ENCODE measurements at regions not wholly inside any gene's neighbourhood (a gene's known extent, or its start where the extent isn't known, plus 50 kb on each side); places are given as distances from the start of the nearest gene placed in this dataset.

GRCh38 chr21:43311301-43311817 lies 115.6 kb downstream of the SIK1 start:
- Histone ChIP-seq H3K4me1 (ENCODE audit: insufficient read depth, low read length, severe bottlenecking) (peaks cover 32% of the 10 kb centered on the region), H4K20me1 (ENCODE audit: insufficient read depth, low read length) (no peaks in the 10 kb centered on the region), H3K79me2 (ENCODE audit: insufficient read depth, low read length) (no peaks in the 10 kb centered on the region), H3K4me3 (ENCODE audit: low read depth, low read length, poor library complexity, severe bottlenecking) (no peak overlapping the region), H3K9ac (ENCODE audit: low read length) (no peak overlapping the region), H3K9me3 (ENCODE audit: low read length) (no peaks in the 10 kb centered on the region), H3K4me2 (ENCODE audit: low read length) (no peak overlapping the region), H3K36me3 (ENCODE audit: insufficient read depth, low read length) (no peaks in the 10 kb centered on the region), H3K27me3 (ENCODE audit: insufficient read depth, low read length) (peaks cover 6% of the 10 kb centered on the region; the same call in 1 of the 2 replicates), H3K27ac (ENCODE audit: low read depth, low read length, poor library complexity, severe bottlenecking) (peak overlapping the region; percentile 21), H2AFZ (ENCODE audit: low read length) (no peak overlapping the region), H3F3A (ENCODE audit: insufficient read depth, low read length) (no peaks in the 10 kb centered on the region), H3K9me2 (ENCODE audit: low read depth, low read length) (no peaks in the 10 kb centered on the region)
- TF ChIP-seq CTCF (IDR thresholded peaks at IDR 0.05; ENCODE audit: low read length) (no peak), EZH2 (IDR thresholded peaks at IDR 0.05; ENCODE audit: borderline replicate concordance, low read length) (no peak)

GRCh38 chr21:43308815-43309283 lies 118.1 kb downstream of the SIK1 start:
- Histone ChIP-seq H3K4me1 (ENCODE audit: insufficient read depth, low read length, severe bottlenecking) (peaks cover 29% of the 10 kb centered on the region), H3F3A (ENCODE audit: insufficient read depth, low read length) (no peaks in the 10 kb centered on the region), H3K4me3 (ENCODE audit: low read depth, low read length, poor library complexity, severe bottlenecking) (no peak overlapping the region), H3K27ac (ENCODE audit: low read depth, low read length, poor library complexity, severe bottlenecking) (no peak overlapping the region), H4K20me1 (ENCODE audit: insufficient read depth, low read length) (no peaks in the 10 kb centered on the region), H3K27me3 (ENCODE audit: insufficient read depth, low read length) (peaks cover 17% of the 10 kb centered on the region; the same call in 1 of the 2 replicates), H3K9ac (ENCODE audit: low read length) (no peak overlapping the region), H3K79me2 (ENCODE audit: insufficient read depth, low read length) (no peaks in the 10 kb centered on the region), H2AFZ (ENCODE audit: low read length) (no peak overlapping the region), H3K36me3 (ENCODE audit: insufficient read depth, low read length) (no peaks in the 10 kb centered on the region), H3K4me2 (ENCODE audit: low read length) (no peak overlapping the region), H3K9me2 (ENCODE audit: low read depth, low read length) (no peaks in the 10 kb centered on the region), H3K9me3 (ENCODE audit: low read length) (no peaks in the 10 kb centered on the region)
- TF ChIP-seq CTCF (IDR thresholded peaks at IDR 0.05; ENCODE audit: low read length) (no peak), EZH2 (IDR thresholded peaks at IDR 0.05; ENCODE audit: borderline replicate concordance, low read length) (no peak)

- H3K36me3 ChIP-seq (ENCODE audit: insufficient read depth, low read length): no peaks in the 10 kb centered on the region
- H3F3A ChIP-seq (ENCODE audit: insufficient read depth, low read length): no peaks in the 10 kb centered on the region
- no peak overlapping the region for H3K9ac ChIP-seq (ENCODE audit: low read length)
- H4K20me1 ChIP-seq (ENCODE audit: insufficient read depth, low read length): no peaks in the 10 kb centered on the region
- no peak overlapping the region for H3K4me2 ChIP-seq (ENCODE audit: low read length)
- no peaks in the 10 kb centered on the region for H3K9me3 ChIP-seq (ENCODE audit: low read length)
- H3K4me3 ChIP-seq (ENCODE audit: low read depth, low read length, poor library complexity, severe bottlenecking): no peak overlapping the region
- TF ChIP-seq CTCF (IDR thresholded peaks at IDR 0.05; ENCODE audit: low read length) (no peak), EZH2 (IDR thresholded peaks at IDR 0.05; ENCODE audit: borderline replicate concordance, low read length) (no peak)
- peaks cover 27% of the 10 kb centered on the region for H3K4me1 ChIP-seq (ENCODE audit: insufficient read depth, low read length, severe bottlenecking)
- no peaks in the 10 kb centered on the region for H3K79me2 ChIP-seq (ENCODE audit: insufficient read depth, low read length)
- no peak overlapping the region for H3K27ac ChIP-seq (ENCODE audit: low read depth, low read length, poor library complexity, severe bottlenecking)
- peaks cover 23% of the 10 kb centered on the region; the same call in 1 of the 2 replicates for H3K27me3 ChIP-seq (ENCODE audit: insufficient read depth, low read length)
- no peak overlapping the region for H2AFZ ChIP-seq (ENCODE audit: low read length)
- H3K9me2 ChIP-seq (ENCODE audit: low read depth, low read length): no peaks in the 10 kb centered on the region
Measured at GRCh38 chr21:43308101-43308814, 118.7 kb downstream of the SIK1 start.
